ENCODE measurements at regions not wholly inside any gene's neighbourhood (a gene's known extent, or its start where the extent isn't known, plus 50 kb on each side); places are given as distances from the start of the nearest gene placed in this dataset.
"Not testable (repeated sequence)": the region's sequence is repeated elsewhere in the genome, so short reads cannot be mapped to it uniquely, and the experiment has no call there.

DNA sequence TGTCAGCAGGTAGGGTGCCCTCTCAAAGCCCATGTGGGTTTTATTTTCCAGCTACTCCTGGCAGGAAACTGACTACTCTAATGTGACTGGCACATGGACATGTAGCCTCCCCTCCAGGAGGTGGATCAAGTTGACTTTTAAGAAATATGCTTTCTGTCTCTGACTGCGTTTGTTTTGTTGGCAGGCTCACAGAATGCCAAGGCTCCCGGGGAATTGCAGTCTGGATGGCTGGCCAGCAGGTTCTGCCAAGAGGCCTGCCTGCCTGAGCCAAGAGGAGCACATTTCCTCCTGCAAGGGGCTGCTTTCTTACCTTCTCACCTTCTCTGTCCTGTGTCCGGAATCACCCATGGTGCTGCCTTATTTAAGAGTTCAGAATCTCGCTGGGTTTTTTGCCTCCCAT is 217.3 kb upstream of the ERCC4 start:
- in situ Hi-C loops (cut with HindIII; ENCODE audit: low sequenced_read_pairs) = no loop called here
- no peak for TF ChIP-seq CTCF (IDR thresholded peaks at IDR 0.05; ENCODE audit: low read depth, low read length, missing control alignments)
- no peak for DNase-seq (ENCODE audit: low read depth)
- no peak overlapping the region for H3K4me3 ChIP-seq (ENCODE audit: low read depth, low read length)

- no peak for TF ChIP-seq CTCF (IDR thresholded peaks at IDR 0.05; ENCODE audit: low read depth, low read length, missing control alignments)
- DNase-seq (ENCODE audit: low read depth) = no peak
- H3K4me3 ChIP-seq (ENCODE audit: low read depth, low read length) = no peak overlapping the region
- in situ Hi-C loops (cut with HindIII; ENCODE audit: low sequenced_read_pairs) = no loop called here
These were observed 211.4 kb upstream of the ERCC4 start for GRCh38 chr16:13708347-13709120.

- TF ChIP-seq CTCF (IDR thresholded peaks at IDR 0.05; ENCODE audit: low read depth, low read length, missing control alignments) = no peak
- no peak for DNase-seq (ENCODE audit: low read depth)
- no peak overlapping the region for H3K4me3 ChIP-seq (ENCODE audit: low read depth, low read length)
- in situ Hi-C loops (cut with HindIII; ENCODE audit: low sequenced_read_pairs) = no loop called here
These were observed 201.2 kb upstream of the ERCC4 start for GRCh38 chr16:13718748-13719147.

- TF ChIP-seq CTCF (IDR thresholded peaks at IDR 0.05; ENCODE audit: low read depth, low read length, missing control alignments) = no peak
- DNase-seq (ENCODE audit: low read depth) = no peak
- in situ Hi-C loops (cut with HindIII; ENCODE audit: low sequenced_read_pairs) = no loop called here
- no peak overlapping the region for H3K4me3 ChIP-seq (ENCODE audit: low read depth, low read length)
These were observed 192.0 kb upstream of the ERCC4 start for GRCh38 chr16:13727943-13728342.

- TF ChIP-seq CTCF (IDR thresholded peaks at IDR 0.05; ENCODE audit: low read depth, low read length, missing control alignments) = no peak
- in situ Hi-C loops (cut with HindIII; ENCODE audit: low sequenced_read_pairs) = no loop called here
- peak; percentile 53 for DNase-seq (ENCODE audit: low read depth)
- no peak overlapping the region for H3K4me3 ChIP-seq (ENCODE audit: low read depth, low read length)
These were observed 186.4 kb upstream of the ERCC4 start for GRCh38 chr16:13733561-13733960.

GRCh38 chr16:13739621-13740373 is 180.2 kb upstream of the ERCC4 start:
- DNase-seq (ENCODE audit: low read depth); in situ Hi-C loops (cut with HindIII; ENCODE audit: low sequenced_read_pairs); H3K4me3 ChIP-seq (ENCODE audit: low read depth, low read length): not testable (repeated sequence)

DNA sequence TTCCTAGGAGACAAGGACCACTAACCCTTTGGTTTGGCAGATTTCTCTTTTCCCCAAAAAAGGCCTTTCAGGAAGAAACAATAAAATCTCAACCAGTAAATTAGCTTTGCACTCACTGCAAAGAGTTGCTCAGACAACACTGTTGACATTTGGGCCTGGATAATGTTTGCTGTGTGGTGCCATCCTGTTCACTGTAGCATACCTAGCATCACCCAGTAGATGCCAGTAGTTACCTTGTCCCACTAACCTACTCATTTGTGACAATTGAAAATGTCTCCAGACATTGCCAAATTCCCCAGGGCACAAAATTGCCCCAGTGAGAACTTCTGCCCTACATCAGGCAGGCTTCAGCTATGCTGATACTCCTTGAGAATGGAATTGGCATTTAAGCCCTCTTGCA is 177.0 kb upstream of the ERCC4 start:
- no peak for DNase-seq (ENCODE audit: low read depth)
- in situ Hi-C loops (cut with HindIII; ENCODE audit: low sequenced_read_pairs) = no loop called here
- no peak for TF ChIP-seq CTCF (IDR thresholded peaks at IDR 0.05; ENCODE audit: low read depth, low read length, missing control alignments)
- no peak overlapping the region for H3K4me3 ChIP-seq (ENCODE audit: low read depth, low read length)
